HG03342 (cell line): ENCODE measurements at regions not wholly inside any gene's neighbourhood (a gene's known extent, or its start where the extent isn't known, plus 50 kb on each side); places are given as distances from the start of the nearest gene placed in this dataset.

ENCODE experiments used
- ATAC-seq: cut with Tn5 transposase; IDR thresholded peaks from one replicate; pipeline ENCODE4 v1.9.1; 2021; ENCODE audit warnings: mild to moderate bottlenecking, moderate library complexity; ENCODE audit not compliant: unreplicated experiment

DNA sequence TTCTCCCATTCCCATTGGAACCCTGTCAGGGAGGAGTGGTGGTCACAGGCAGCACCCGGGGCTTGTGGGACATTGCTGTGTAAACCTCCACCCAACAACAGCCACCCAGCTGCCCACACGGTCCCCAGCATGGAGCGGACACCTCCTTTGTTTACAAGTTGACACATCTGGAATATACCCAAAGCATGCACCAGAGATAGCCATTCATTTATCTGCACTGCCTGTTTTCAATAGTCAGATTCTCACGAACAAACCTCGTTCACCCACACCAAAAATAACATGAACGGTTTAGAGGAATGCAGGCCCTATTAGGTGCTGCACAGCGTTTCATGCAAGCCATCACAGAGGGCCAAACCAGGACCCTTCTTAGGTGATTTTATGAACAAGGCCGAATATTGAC, 244.8 kb downstream of the FOXL1 start:
- ATAC-seq: no peak

GRCh38 chr16:86823888-86824671, 245.7 kb downstream of the FOXL1 start:
- ATAC-seq: no peak

DNA sequence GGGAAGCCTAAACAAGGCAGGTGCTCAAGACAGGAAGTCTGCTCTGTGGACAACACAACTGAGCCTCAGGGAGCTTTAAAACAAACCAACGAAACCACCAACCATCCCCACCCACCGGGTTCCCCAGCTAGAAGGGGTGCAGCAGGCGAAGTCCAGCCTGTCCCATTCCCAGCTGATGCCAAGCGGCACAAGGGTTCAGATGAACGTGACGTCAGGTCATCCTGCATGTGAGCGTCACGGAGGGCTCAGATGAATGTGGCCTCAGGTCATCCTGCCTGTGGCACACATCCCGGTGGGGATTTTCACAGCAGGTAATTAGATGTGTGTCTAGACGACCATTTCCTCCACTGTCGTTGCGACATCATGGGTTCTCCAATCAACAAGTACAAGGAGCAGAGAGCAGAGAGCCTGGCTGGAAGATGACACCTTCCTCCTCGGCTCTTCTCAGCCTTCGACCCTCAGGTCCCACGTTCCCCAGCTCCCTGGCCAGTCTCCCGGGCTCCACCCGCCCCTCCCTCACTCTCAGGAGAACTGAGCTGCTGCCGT, 246.5 kb downstream of the FOXL1 start:
- ATAC-seq: no peak

DNA sequence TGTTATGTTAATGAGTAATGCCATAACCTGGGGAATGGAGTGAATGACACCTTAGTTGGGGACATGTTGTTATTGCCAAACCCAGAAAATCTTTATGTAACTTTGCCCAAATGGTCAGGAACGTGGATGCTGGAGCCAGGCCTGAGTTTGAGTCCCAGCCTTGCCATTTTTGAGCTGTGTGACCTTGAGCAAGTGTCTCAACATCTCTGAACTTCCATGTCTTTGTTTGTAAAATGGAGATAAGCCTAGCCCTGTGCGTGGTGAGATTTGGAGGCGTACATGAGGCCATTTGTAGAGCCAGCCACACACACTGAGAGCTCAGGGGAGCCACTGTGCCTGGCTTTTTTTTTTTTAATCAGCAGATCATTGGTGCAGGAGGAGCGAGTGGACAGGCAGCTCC, 247.3 kb downstream of the FOXL1 start:
- no peak for ATAC-seq

- no peak for ATAC-seq
Observed at GRCh38 chr16:86826941-86827340, 248.6 kb downstream of the FOXL1 start.

GRCh38 chr16:86827521-86827920, 249.2 kb downstream of the FOXL1 start:
- no peak for ATAC-seq

GRCh38 chr16:86828202-86828601, 249.9 kb downstream of the FOXL1 start:
- no peak for ATAC-seq

DNA sequence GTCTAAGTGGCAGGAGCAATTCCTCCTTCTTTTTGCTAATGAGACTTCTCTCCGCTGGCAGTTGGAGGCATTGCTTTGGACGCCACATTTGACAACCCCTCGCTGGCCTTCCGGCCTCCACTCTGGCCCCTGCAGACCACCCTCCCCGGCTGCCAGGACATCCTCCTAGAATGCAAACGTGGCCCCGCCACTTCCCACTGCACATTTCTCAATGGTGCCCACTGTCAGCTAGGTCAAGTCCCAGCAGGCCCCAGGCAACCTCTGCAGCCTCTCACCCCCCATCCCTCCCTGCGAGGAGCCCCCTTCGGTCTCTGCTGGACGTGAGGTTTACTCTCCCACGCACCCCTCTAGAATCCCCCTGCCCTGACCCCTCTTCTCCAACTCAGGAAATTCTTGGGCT, 250.3 kb downstream of the FOXL1 start:
- ATAC-seq: no peak

GRCh38 chr16:86831366-86831765, 253.0 kb downstream of the FOXL1 start:
- ATAC-seq: no peak

DNA sequence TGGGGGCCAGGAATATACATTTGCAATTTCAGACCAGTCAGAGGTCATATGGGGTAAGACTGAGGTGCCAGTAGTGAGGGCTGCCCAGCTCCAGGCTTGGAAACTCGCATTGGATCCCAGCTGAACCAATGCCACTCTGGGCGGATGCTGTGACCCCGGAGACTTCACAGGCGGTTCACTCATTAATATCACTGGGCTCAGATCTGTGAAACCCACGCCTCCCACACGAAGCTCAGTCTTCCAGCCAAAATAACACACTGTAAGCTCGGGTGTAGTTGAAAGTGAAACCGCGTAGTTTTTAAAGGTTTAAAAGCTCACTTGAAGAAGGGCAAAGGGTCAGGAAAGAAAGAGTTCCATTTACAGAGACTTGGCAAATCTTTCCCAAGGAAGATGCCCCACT, 254.8 kb downstream of the FOXL1 start:
- ATAC-seq: no peak

GRCh38 chr16:86834451-86835035, 256.2 kb downstream of the FOXL1 start:
- ATAC-seq: no peak

- ATAC-seq: no peak
Observed at GRCh38 chr16:86835982-86836381, 257.6 kb downstream of the FOXL1 start.

- no peak for ATAC-seq
Observed at GRCh38 chr16:86836503-86837129, 258.3 kb downstream of the FOXL1 start.

DNA sequence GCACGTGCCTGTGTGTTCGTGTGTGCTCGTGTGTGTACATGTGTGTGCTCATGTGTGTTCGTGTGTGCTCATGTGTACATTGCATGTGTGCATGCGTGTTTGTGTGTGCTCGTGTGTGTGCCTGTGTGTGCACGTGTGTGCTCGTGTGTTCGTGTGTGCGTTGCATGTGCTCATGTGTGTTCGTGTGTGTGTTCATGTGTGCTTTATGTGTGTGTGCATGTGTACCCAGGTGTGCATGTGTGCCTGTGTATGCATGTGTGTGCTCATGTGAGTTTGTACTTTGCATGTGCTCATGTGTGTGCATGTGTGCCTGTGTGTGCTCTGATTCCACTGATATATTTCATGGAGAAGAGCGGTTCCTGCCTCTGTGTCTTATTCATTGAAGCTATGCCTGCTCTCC, 265.5 kb downstream of the FOXL1 start:
- no peak for ATAC-seq

DNA sequence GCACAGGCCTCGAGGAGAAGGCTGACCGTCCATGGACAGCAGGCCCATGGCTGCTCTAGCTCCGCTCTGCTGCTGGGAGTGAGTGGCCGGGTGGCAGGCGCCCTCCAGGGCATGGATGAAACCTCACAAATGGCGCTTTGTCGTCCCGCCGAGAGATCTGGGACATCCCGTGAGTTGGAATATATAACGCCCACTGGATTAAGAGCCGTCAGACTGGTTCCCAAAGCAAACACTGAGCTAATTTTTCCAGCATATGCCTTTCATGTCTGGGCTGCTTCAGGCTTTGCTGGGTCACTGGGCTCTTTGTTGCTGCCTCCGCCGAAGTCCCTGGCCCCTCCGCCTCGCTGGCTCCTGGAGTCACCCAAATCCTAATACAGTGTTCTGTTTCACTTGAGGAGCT, 266.3 kb downstream of the FOXL1 start:
- no peak for ATAC-seq

DNA sequence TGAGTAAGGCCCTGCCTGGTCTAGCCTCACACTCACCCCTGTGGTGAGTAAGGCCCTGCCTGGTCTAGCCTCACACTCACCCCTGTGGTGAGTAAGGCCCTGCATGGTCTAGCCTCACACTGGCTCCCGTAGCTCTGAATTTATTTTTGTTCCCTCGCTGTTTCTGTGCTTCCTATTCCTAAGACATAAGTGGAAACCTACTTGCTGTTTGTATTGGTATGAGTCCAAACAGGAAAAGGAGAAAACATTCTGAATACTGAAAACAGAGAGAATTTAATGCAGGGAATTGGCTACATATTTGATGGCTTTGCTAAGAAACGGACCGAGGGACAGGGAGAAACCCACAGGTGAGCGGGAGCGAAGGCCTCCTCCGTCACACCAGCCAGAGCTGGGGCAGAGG, 267.8 kb downstream of the FOXL1 start:
- ATAC-seq: no peak

GRCh38 chr16:86848821-86849220, 270.5 kb downstream of the FOXL1 start:
- no peak for ATAC-seq

- no peak for ATAC-seq
Observed at GRCh38 chr16:86850670-86851069, 272.3 kb downstream of the FOXL1 start.

DNA sequence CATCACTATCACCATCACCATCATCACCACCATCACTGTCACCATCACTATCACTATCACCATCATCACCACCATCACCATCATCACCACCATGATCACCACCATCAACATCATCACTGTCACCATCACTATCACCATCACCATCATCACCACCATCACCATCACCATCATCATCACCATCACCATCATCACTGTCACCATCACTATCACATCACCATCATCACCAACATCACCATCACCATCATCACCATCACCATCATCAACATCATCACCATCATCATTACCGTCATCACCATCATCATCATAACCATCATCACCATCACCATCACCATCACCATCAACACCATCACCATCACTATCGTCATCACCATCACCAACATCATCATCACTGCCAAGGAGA, 273.8 kb downstream of the FOXL1 start:
- no peak for ATAC-seq

DNA sequence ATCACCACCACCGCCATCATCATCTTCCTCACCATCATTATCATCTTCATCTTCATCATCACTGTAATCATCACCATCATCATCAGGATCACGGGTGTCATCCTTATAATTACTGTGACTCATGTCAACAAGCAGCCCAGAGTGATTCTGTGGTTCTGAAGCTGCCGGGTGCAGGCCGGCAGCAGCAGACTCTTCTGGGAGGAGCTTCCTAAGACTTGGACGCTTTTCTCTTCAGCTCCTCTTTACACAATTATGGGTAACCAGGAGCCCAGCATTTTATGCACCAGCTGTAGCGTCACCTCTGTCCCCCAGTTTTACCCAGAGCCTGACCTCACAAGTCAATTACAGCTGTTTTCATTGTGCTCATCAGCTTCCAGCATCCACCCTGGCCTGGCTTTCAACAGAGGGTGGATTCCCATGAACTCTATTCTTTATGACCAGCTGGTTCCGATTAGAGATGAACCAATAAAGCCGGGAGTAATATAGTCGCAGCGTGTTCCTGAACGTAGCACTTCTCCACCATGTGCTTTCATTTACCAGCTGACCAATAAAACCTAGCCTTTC, 275.8 kb downstream of the FOXL1 start:
- no peak for ATAC-seq

DNA sequence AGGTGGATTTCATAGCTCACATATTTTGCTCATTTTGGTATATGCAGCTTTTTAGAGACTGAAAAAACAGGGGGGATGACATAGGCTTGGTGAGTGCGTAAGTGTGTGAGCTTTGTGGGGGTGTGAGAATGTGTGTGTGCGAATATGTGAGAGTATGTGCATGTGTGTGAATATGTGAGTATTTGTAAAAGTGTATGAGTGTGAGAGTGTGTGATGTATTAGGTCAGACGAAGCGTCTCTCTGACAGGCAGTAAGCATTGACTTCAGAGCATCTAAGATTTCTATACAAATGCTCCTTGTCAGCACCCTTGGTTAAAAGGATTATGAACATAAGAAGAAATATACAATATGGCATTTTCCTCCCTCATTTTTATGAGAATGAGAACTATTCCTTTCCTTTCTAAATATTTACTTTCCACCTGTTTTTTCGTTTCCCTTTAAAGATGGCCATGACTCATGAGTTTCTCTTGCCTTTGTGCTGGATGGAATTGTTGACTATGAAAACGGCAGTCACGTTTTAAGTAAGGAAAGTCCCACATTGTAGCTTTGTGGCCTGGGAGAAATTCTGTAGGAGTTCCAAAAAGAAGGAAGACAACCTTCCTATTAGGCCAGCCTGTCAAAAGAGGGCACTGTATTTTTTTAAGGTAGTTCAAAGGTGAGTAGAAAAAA, 276.4 kb downstream of the FOXL1 start:
- ATAC-seq: no peak
